Fibroblast of the aortic adventitia (primary cell): ENCODE measurements at regions not wholly inside any gene's neighbourhood (a gene's known extent, or its start where the extent isn't known, plus 50 kb on each side); places are given as distances from the start of the nearest gene placed in this dataset.
A peak's percentile ranks its signal among the peaks of the same experiment; 100 is the strongest.

Source experiments
- DNase-seq: peaks from one replicate; pipeline ENCODE4 v3.0.0-alpha.2; 2010; ENCODE audit warnings: low read depth
- H3K4me3 ChIP-seq: 2 replicates; pipeline ENCODE4 v1.5.1; 2011; ENCODE audit warnings: low read depth, mild to moderate bottlenecking, control low read depth, low read length, moderate library complexity
- CTCF ChIP-seq: IDR thresholded peaks from 2 replicates; pipeline ENCODE4 v1.5.1; 2011; ENCODE audit warnings: mild to moderate bottlenecking, low read length, control low read depth, inconsistent platforms; ENCODE audit not compliant: insufficient read depth

GRCh38 chr16:87223656-87224248 lies 93.4 kb downstream of the C16orf95 start:
- no peak for DNase-seq
- no peak for TF ChIP-seq CTCF

GRCh38 chr16:87226926-87227295 lies 90.3 kb downstream of the C16orf95 start:
- no peak overlapping the region for H3K4me3 ChIP-seq
- no peak for DNase-seq
- no peak for TF ChIP-seq CTCF

More at GRCh38 chr16:87223656-87224248, 93.4 kb downstream of the C16orf95 start:
- H3K4me3 ChIP-seq: no peak overlapping the region

GRCh38 chr16:87227296-87227951 lies 89.8 kb downstream of the C16orf95 start:
- no peak overlapping the region for H3K4me3 ChIP-seq
- peak; percentile 90 for DNase-seq
- TF ChIP-seq CTCF: no peak

- no peak overlapping the region for H3K4me3 ChIP-seq
- no peak for DNase-seq
- TF ChIP-seq CTCF: no peak
These were observed 88.8 kb downstream of the C16orf95 start for GRCh38 chr16:87228363-87228762.

- no peak overlapping the region for H3K4me3 ChIP-seq
- no peak for DNase-seq
- TF ChIP-seq CTCF: no peak
These were observed 87.7 kb downstream of the C16orf95 start for GRCh38 chr16:87229230-87230188.

GRCh38 chr16:87230571-87230970 lies 86.6 kb downstream of the C16orf95 start:
- TF ChIP-seq CTCF: no peak
- no peak overlapping the region for H3K4me3 ChIP-seq
- DNase-seq: peak; percentile 29
